Uterus (tissue), 3 donors: ENCODE measurements at regions not wholly inside any gene's neighbourhood (a gene's known extent, or its start where the extent isn't known, plus 50 kb on each side); places are given as distances from the start of the nearest gene placed in this dataset.
A peak's percentile ranks its signal among the peaks of the same experiment; 100 is the strongest.

Source experiments
- DNase-seq, 2 donors: peaks; one replicate each; pipeline ENCODE4 v3.0.0-alpha.2; 2019 to 2020
- H3K27ac ChIP-seq, 2 donors: fragments of 200-600 bp; sonication (generic); 1 replicate in 1 of 2; 2 replicates in 1 of 2; pipeline ENCODE4 v1.5.1; 2016 to 2018
- H3K27me3 ChIP-seq, 2 donors: fragments of 200-600 bp; sonication (generic); one replicate each; pipeline ENCODE4 v1.5.1; 2018 to 2019; ENCODE audit warnings: control low read depth in 1 of 2
- H3K36me3 ChIP-seq, 2 donors: fragments of 200-600 bp; sonication (generic); one replicate each; pipeline ENCODE4 v1.5.1; 2019; ENCODE audit warnings: control low read depth in 1 of 2
- H3K4me1 ChIP-seq, 2 donors: fragments of 200-600 bp; sonication (generic); one replicate each; pipeline ENCODE4 v1.5.1; 2018 to 2019; ENCODE audit warnings: control low read depth in 1 of 2
- H3K4me3 ChIP-seq, 2 donors: fragments of 200-600 bp; sonication (generic); 1 replicate in 1 of 2; 2 replicates in 1 of 2; pipeline ENCODE4 v1.5.1; 2018 to 2019; ENCODE audit warnings: mild to moderate bottlenecking in 1 of 2
- H3K9me3 ChIP-seq, 2 donors: fragments of 200-600 bp; sonication (generic); one replicate each; pipeline ENCODE4 v1.5.1; 2019; ENCODE audit warnings: control low read depth in 1 of 2
- CTCF ChIP-seq, 4 experiments: fragments of 200-600 bp in 2 of 4; fragments of 450-650 bp in 2 of 4; sonication (generic) in 2 of 4; IDR thresholded peaks; one replicate each; pipeline ENCODE4 v1.5.1; 2016 to 2019; ENCODE audit warnings: antibody characterized with exemption in 4 of 4, mild to moderate bottlenecking in 2 of 4, moderate library complexity in 1 of 4
- POLR2A ChIP-seq, 2 donors: fragments of 450-650 bp; IDR thresholded peaks; one replicate each; pipeline ENCODE4 v1.6.1; 2016; ENCODE audit warnings: antibody characterized with exemption in 2 of 2, mild to moderate bottlenecking in 1 of 2, moderate library complexity in 1 of 2
- intact Hi-C: fragments of 100-400 bp; cut with DNase I; formaldehyde crosslinking; loops from one replicate; pipeline ENCODE4 v1.15.1; 2023; ENCODE audit warnings: low total_unique reads
- donor health status: DM: yes; HTN: yes; CAD: no.

GRCh38 chr11:121727942-121728341, 275.2 kb upstream of the SORL1-AS1 start:
- no peak for DNase-seq
- no peaks in the 10 kb centered on the region for H3K4me1 ChIP-seq
- no peak overlapping the region for H3K4me3 ChIP-seq
- H3K36me3 ChIP-seq: no peaks in the 10 kb centered on the region
- no peak overlapping the region for H3K27ac ChIP-seq
- H3K27me3 ChIP-seq: no peaks in the 10 kb centered on the region
- intact Hi-C loops: no loop called here
- TF ChIP-seq CTCF (IDR thresholded peaks at IDR 0.05): no peak
- H3K9me3 ChIP-seq: peaks cover 0 to 3% of the 10 kb centered on the region in 2 donors

- DNase-seq: peak; percentile 23 to 49
- Histone ChIP-seq H3K27me3 (no peaks in the 10 kb centered on the region), H3K27ac (peak overlapping the region; percentile 78 to 86), H3K9me3 (no peaks in the 10 kb centered on the region), H3K4me1 (no peaks in the 10 kb centered on the region), H3K36me3 (no peaks in the 10 kb centered on the region), H3K4me3 (peak overlapping the region; percentile 41 to 44)
- TF ChIP-seq POLR2A (IDR thresholded peaks at IDR 0.05): no peak
- intact Hi-C loops: no loop called here
Measured at GRCh38 chr11:121723246-121723741, 270.5 kb upstream of the SORL1-AS1 start.

GRCh38 chr11:121722431-121723245, 269.9 kb upstream of the SORL1-AS1 start:
- H3K27ac ChIP-seq: peak overlapping the region; percentile 78 to 86
- no peaks in the 10 kb centered on the region for H3K36me3 ChIP-seq
- intact Hi-C loops: no loop called here
- H3K4me3 ChIP-seq: peak overlapping the region; percentile 41 to 44
- DNase-seq: peak; percentile 74 to 85
- H3K4me1 ChIP-seq: no peaks in the 10 kb centered on the region
- H3K27me3 ChIP-seq: no peaks in the 10 kb centered on the region
- H3K9me3 ChIP-seq: no peaks in the 10 kb centered on the region
- TF ChIP-seq CTCF (IDR thresholded peaks at IDR 0.05): peak in 1 of 4 experiments; percentile 6
- TF ChIP-seq POLR2A (IDR thresholded peaks at IDR 0.05): peak; percentile 7 to 38

- no peak for TF ChIP-seq CTCF (IDR thresholded peaks at IDR 0.05)
- Histone ChIP-seq H3K9me3 (no peaks in the 10 kb centered on the region), H3K4me1 (no peaks in the 10 kb centered on the region), H3K27ac (peak overlapping the region; percentile 78 to 86), H3K4me3 (peak overlapping the region in 1 of 2 donors; percentile 44), H3K36me3 (no peaks in the 10 kb centered on the region), H3K27me3 (no peaks in the 10 kb centered on the region)
- intact Hi-C loops: no loop called here
- no peak for DNase-seq
Measured at GRCh38 chr11:121721961-121722360, 269.2 kb upstream of the SORL1-AS1 start.

GRCh38 chr11:121721448-121721847, 268.7 kb upstream of the SORL1-AS1 start:
- no peak for DNase-seq
- Histone ChIP-seq H3K27ac (no peak overlapping the region), H3K9me3 (no peaks in the 10 kb centered on the region), H3K27me3 (no peaks in the 10 kb centered on the region), H3K4me1 (no peaks in the 10 kb centered on the region), H3K4me3 (no peak overlapping the region), H3K36me3 (no peaks in the 10 kb centered on the region)
- TF ChIP-seq POLR2A (IDR thresholded peaks at IDR 0.05) (no peak), CTCF (IDR thresholded peaks at IDR 0.05) (no peak)
- intact Hi-C loops: no loop called here
